HG02970 (cell line): ENCODE measurements at regions not wholly inside any gene's neighbourhood (a gene's known extent, or its start where the extent isn't known, plus 50 kb on each side); places are given as distances from the start of the nearest gene placed in this dataset.

ENCODE experiments used
- ATAC-seq: cut with Tn5 transposase; IDR thresholded peaks from one replicate; pipeline ENCODE4 v1.9.1; 2021; ENCODE audit warnings: mild to moderate bottlenecking, moderate library complexity, moderate number of reproducible peaks; ENCODE audit not compliant: unreplicated experiment, low FRiP score

DNA sequence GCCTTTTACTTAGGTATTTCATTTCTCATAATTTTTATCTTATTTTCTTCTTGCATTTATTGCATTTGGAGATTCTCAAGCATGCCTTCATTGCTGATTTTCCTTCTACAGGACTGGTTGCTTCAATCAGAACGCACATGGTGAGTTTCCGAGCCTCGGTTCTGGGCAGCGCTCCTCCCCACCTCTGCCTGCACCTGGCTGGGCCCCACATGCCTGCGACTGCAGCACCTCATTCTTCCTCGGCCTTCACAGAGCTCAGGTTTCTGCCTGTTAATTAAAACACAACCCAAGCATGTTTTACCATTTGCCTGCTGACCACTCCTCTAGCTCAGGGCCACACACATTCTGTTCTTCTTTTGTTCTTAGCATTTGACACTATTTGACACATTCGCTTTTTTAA lies 398.8 kb downstream of the GALR1 start:
- no peak for ATAC-seq

DNA sequence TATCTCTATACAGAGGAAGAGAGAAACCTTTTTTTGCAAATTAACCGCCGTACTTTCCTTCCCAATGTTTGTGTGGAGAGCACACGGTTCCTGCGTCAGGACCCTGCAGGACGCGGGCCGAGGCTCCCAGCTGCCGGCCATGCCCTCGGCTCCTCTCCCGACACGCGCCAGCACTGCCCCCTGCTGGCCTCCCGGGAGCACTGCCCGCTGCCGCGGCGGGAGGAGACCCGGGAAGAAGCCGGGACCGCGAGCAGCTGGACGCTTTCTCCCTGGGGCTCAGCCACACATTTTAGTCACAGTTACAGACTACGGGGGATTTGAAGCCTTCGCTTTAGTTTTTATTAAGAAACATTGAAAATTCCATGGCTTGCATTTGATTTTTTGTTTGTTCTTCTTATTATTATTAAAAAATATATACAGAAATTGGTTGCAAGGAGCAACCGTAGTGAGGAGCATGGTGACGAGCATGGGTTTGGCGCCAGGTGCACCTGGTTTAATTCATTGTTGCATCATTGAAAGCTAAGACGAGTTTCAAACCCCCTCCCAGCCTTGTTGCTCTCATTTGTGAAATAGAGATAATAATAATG lies 401.2 kb downstream of the GALR1 start:
- peak; percentile 62 for ATAC-seq

DNA sequence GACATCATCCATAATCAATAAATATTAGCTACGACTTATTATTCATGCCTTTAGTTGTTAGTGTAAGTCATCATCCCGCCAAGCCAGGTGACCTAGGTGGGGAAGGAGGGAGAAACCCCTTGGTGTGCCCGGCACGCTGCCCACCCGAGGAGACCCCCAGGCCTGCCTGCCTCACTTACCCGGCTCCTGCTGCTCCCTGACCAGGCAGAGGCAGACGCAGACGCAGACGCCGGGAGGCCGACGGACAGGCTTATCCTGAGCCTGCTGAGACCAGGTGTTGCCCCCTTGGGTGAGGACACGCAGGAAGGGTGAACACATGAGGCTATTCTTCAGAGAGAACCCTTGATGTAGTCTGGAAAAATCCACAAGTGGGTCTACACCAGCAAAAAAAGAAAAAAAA lies 401.8 kb downstream of the GALR1 start:
- ATAC-seq: no peak

DNA sequence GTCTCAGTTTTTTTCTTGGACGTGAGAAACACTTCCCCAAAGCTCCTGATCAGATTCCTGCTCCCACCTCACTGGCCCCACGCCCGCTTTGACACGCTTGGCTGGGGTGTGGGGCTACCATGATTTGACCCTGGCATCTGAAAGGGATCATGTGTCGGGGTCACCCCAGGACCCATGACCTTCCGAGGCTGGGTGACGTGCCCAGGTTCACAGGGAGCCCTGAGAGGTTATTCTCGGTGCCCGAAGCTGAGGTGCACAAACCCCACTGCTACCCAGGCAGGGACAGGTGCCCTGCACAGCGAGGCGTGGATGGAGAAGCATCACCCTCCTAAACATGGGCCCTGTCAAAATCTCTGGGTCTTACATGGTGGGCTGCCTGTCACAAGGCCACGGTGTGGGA lies 404.1 kb downstream of the GALR1 start:
- ATAC-seq: no peak

DNA sequence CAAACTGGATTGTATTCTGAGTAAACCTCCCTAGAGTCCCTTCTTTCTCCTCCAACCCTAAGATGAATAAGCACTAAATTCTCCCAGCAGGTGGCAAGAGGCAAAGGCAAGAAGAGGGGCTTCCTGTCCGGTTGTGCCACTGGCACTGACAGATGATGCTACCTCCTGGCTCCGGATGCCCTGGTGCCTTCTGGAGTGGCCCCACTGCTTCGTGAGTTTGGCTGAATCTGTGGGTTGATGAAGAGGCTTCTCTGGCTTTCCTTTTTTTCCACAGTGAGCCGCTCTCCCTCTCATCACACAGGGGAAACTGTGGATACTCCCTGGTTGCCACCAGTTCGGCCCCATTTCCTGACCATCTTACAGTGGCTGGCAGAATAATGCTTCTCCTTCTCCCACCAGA lies 404.7 kb downstream of the GALR1 start:
- ATAC-seq: no peak

- ATAC-seq: no peak
These were observed 408.1 kb downstream of the GALR1 start for GRCh38 chr18:77657651-77658298.

DNA sequence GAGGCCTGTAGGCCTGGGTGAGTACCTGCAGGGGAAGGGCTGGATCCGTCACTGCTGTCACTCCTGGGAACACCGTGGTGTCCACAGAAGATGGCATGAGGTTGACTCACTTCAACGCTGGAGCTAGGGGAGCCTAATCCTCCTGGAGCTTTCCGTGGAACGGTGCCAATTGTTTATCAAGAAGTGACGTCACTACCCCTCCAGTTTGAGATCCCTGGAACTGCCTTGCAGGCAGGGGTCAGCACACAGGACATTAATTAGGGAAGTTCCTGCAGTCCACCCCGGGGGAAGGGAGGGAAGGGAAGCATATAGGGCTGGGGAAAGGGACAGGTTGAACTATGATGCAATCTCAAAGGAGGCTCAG lies 408.6 kb downstream of the GALR1 start:
- ATAC-seq: no peak

DNA sequence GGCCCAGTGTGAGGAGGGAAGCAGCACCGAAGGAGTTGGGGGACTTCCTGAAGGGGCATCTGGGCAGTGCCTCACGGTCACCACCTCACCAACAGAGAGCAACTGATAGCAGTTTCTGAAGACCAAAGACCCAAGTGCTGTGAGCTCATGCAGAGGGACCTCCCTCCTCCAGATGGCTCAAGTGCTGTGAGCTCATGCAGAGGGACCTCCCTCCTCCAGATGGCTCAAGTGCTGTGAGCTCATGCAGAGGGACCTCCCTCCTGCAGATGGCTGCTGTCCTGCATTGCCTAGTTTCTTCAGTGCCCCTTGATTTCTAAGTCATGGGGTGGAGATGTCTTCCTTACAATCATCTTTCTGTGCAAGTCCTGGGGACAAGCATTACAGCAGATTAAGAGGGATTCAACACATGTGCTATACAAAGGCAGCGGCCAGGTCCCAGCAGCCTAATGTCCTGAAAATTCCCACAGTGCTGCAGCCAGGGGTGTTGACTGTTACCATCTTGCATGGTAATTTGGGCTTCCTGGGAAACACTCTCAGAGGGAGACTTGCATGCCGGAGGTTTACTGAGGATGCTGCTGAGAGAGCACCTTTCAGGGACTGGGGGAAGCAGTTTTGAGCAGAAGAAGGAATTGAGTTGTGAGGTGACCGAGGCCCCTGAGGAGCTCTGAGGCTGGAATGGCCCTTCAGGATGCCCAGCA lies 409.3 kb downstream of the GALR1 start:
- no peak for ATAC-seq

GRCh38 chr18:77666613-77667012 lies 417.0 kb downstream of the GALR1 start:
- no peak for ATAC-seq

GRCh38 chr18:77668219-77668618 lies 418.6 kb downstream of the GALR1 start:
- no peak for ATAC-seq

DNA sequence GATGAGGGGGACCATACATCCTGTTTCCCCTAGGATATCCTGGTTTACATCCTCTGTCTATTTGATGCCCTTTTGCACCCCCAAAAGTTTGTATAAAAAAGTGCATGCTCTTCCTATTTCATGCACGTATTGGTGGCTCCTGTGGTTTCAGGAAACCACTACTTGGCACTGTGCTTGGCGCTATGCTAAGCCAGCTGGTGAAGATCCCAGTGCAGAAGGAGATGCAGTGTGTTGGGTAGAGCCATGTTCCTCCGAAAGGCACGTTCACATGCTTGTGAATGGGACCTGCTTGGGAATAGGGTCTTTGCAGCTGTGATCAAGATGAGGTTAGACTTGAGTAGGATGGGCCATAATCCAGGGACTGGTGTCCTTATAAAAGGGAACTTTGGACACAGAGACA lies 419.7 kb downstream of the GALR1 start:
- ATAC-seq: no peak

GRCh38 chr18:77671456-77672167 lies 422.0 kb downstream of the GALR1 start:
- ATAC-seq: no peak

GRCh38 chr18:77676910-77677309 lies 427.3 kb downstream of the GALR1 start:
- no peak for ATAC-seq

DNA sequence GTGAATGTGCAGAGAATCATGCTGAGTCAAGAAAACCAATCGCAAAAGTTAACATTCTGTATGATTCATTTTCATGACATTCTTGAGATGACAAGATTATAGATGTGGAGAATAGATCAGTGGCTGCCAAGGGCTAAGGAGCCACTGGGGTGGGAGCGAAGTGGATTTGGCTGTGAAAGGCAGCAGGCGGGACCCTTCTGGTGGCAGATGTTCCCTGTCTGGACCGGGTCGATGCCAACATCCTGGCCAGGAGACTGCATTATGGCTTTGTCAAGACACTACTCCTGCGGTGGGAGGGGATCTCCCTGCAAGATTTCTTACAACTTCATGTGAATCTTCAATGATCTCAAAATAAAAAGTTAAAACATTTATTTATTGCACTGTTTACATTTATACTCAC lies 427.9 kb downstream of the GALR1 start:
- ATAC-seq: no peak

DNA sequence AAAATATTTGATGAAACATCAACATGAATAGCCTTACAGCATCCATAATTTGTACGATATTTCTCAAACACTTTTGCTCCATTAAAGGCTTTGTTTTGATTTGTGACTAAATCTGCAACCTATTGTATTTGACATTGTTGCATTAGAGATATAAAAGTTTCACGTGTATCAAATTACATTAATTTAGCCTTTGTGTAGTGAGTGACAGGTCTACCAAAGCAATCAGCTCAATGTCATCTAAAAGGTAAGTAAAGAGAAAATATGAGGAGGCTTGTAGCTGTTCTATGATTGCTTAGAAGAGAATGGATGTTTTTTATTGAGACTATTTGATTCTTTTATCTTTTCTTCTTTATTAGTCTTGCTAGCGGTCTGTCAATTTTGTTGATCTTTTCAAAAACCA lies 430.2 kb downstream of the GALR1 start:
- ATAC-seq: no peak

GRCh38 chr18:77700051-77700450 lies 450.4 kb downstream of the GALR1 start:
- ATAC-seq: no peak

DNA sequence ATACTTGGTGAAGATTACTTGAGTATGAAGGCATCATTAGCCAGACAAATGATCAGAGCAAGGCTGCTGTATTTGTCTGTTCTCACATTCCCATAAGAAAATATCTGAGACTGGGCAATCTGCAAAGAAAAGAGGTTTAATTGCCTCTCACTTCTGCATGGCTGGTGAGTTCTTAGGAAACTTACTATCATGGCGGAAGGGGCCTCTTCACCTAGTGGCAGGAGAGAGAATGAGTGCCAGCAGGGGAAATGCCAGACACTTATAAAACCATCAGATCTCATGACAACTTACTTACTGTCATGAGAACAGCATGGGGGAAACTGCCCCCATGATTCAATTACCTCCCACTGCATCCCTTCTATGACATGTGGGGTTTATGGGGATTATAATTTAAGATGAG lies 452.3 kb downstream of the GALR1 start:
- no peak for ATAC-seq

DNA sequence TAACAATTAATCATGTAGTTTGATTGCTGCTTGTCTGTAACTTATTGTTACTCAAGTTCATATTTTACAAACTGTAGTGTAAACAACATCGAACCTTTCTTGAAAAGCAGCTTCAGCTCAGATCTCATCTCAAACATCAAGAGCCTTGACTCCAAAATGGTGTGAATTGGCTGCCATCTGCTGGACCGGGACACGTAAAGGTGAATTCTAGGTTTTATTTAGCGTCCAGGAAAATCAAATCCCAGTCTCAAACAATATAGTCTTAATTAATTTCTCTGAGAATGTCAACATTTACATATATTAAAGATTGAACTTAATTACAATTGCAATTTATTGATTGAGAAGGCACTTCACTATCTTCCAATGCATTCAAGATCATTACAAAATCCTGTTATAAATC lies 453.0 kb downstream of the GALR1 start:
- no peak for ATAC-seq

- ATAC-seq: no peak
These were observed 455.7 kb downstream of the GALR1 start for GRCh38 chr18:77705301-77705700.

- ATAC-seq: peak; percentile 64
These were observed 459.3 kb downstream of the GALR1 start for GRCh38 chr18:77708826-77709506.

DNA sequence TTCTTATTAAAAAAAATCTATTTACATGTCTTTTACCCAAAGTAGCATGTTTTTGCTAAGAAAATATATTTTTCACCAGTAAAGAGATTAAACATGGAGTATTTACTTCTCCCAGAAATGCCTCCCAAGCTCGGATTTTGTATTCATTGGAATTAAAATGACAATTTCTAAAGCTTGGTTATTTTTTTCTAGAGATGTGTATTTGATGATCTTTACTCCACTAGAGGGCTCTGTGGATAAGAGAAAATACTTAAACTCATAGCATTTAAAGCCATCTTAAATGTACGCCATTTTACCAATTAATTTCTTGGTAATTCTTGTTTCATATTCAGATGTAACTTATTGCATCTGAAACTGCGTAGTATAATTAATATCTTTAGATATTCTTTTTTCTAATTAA lies 461.4 kb downstream of the GALR1 start:
- ATAC-seq: no peak
